ENCODE measurements at regions not wholly inside any gene's neighbourhood (a gene's known extent, or its start where the extent isn't known, plus 50 kb on each side); places are given as distances from the start of the nearest gene placed in this dataset.

GRCh38 chr15:39323706-39324105, 257.2 kb upstream of the THBS1 start:
- TF ChIP-seq EZH2 (IDR thresholded peaks at IDR 0.05; ENCODE audit: borderline replicate concordance, low read length) (no peak), CTCF (IDR thresholded peaks at IDR 0.05; ENCODE audit: low read length) (no peak)
- H3K4me2 ChIP-seq (ENCODE audit: low read length), result no peak overlapping the region
- H3K9me3 ChIP-seq (ENCODE audit: low read length), result no peaks in the 10 kb centered on the region

GRCh38 chr15:39326306-39326975, 254.4 kb upstream of the THBS1 start:
- Histone ChIP-seq H3K36me3 (ENCODE audit: insufficient read depth, low read length) (no peaks in the 10 kb centered on the region), H3K27me3 (ENCODE audit: insufficient read depth, low read length) (no peaks in the 10 kb centered on the region), H3K79me2 (ENCODE audit: insufficient read depth, low read length) (no peaks in the 10 kb centered on the region), H4K20me1 (ENCODE audit: insufficient read depth, low read length) (no peaks in the 10 kb centered on the region), H3K9me3 (ENCODE audit: low read length) (no peaks in the 10 kb centered on the region), H3K4me1 (ENCODE audit: insufficient read depth, low read length, severe bottlenecking) (no peaks in the 10 kb centered on the region), H3K9me2 (ENCODE audit: low read depth, low read length) (no peaks in the 10 kb centered on the region), H3F3A (ENCODE audit: insufficient read depth, low read length) (no peaks in the 10 kb centered on the region), H3K27ac (ENCODE audit: low read depth, low read length, poor library complexity, severe bottlenecking) (no peak overlapping the region), H2AFZ (ENCODE audit: low read length) (no peak overlapping the region), H3K9ac (ENCODE audit: low read length) (no peak overlapping the region), H3K4me2 (ENCODE audit: low read length) (no peak overlapping the region), H3K4me3 (ENCODE audit: low read depth, low read length, poor library complexity, severe bottlenecking) (no peak overlapping the region)
- no peak for TF ChIP-seq EZH2 (IDR thresholded peaks at IDR 0.05; ENCODE audit: borderline replicate concordance, low read length)

More at GRCh38 chr15:39323706-39324105, 257.2 kb upstream of the THBS1 start:
- Histone ChIP-seq H2AFZ (ENCODE audit: low read length) (no peak overlapping the region), H3K4me1 (ENCODE audit: insufficient read depth, low read length, severe bottlenecking) (no peaks in the 10 kb centered on the region), H3K4me3 (ENCODE audit: low read depth, low read length, poor library complexity, severe bottlenecking) (no peak overlapping the region), H3F3A (ENCODE audit: insufficient read depth, low read length) (no peaks in the 10 kb centered on the region), H4K20me1 (ENCODE audit: insufficient read depth, low read length) (no peaks in the 10 kb centered on the region), H3K79me2 (ENCODE audit: insufficient read depth, low read length) (no peaks in the 10 kb centered on the region), H3K9ac (ENCODE audit: low read length) (no peak overlapping the region), H3K36me3 (ENCODE audit: insufficient read depth, low read length) (no peaks in the 10 kb centered on the region), H3K27ac (ENCODE audit: low read depth, low read length, poor library complexity, severe bottlenecking) (no peak overlapping the region), H3K27me3 (ENCODE audit: insufficient read depth, low read length) (no peaks in the 10 kb centered on the region), H3K9me2 (ENCODE audit: low read depth, low read length) (no peaks in the 10 kb centered on the region)

DNA sequence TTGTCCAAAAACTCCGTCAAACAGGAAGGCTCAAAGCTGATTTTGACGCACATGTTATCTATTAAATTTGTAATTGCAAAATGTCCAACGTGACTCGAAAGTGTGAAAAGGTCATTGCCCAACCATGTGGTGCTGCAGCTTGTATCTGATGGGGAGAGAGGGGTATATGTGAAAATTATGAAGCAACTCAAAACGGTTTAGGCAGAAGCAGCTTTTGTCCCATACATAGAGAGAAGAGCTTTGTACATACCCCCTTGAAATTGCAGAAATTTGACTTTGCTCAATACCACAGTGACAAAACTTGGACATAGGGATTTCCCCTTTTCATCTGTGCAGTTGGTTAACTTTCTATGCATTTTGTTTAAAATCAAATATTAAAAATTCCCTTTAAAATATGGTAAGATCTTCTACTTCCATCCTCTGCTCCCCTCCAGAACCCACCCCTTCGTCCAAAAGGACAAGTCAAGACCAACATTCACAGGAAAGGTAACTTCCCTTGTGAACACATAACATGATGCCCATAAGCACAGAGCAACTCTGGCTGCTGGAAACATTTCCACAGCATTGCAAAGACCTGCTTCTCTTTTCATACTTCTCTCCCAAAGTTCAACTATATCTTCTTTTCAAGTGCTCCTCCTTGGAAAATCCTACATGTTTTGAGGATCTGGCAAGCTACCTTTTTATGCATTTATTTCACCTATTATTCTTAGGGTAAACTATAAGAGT, 253.7 kb upstream of the THBS1 start:
- no peaks in the 10 kb centered on the region for H4K20me1 ChIP-seq (ENCODE audit: insufficient read depth, low read length)
- H3K9ac ChIP-seq (ENCODE audit: low read length), result no peak overlapping the region
- no peaks in the 10 kb centered on the region for H3K79me2 ChIP-seq (ENCODE audit: insufficient read depth, low read length)
- no peaks in the 10 kb centered on the region for H3K9me3 ChIP-seq (ENCODE audit: low read length)
- no peak overlapping the region for H3K4me3 ChIP-seq (ENCODE audit: low read depth, low read length, poor library complexity, severe bottlenecking)
- H3K4me2 ChIP-seq (ENCODE audit: low read length), result no peak overlapping the region
- H3K9me2 ChIP-seq (ENCODE audit: low read depth, low read length), result no peaks in the 10 kb centered on the region
- H3K36me3 ChIP-seq (ENCODE audit: insufficient read depth, low read length), result no peaks in the 10 kb centered on the region
- H3F3A ChIP-seq (ENCODE audit: insufficient read depth, low read length), result no peaks in the 10 kb centered on the region
- H2AFZ ChIP-seq (ENCODE audit: low read length), result no peak overlapping the region
- no peaks in the 10 kb centered on the region for H3K27me3 ChIP-seq (ENCODE audit: insufficient read depth, low read length)
- TF ChIP-seq EZH2 (IDR thresholded peaks at IDR 0.05; ENCODE audit: borderline replicate concordance, low read length) (no peak), CTCF (IDR thresholded peaks at IDR 0.05; ENCODE audit: low read length) (no peak)
- no peaks in the 10 kb centered on the region for H3K4me1 ChIP-seq (ENCODE audit: insufficient read depth, low read length, severe bottlenecking)
- no peak overlapping the region for H3K27ac ChIP-seq (ENCODE audit: low read depth, low read length, poor library complexity, severe bottlenecking)
